ENCODE measurements at regions not wholly inside any gene's neighbourhood (a gene's known extent, or its start where the extent isn't known, plus 50 kb on each side); places are given as distances from the start of the nearest gene placed in this dataset.

- Histone ChIP-seq H3K27ac (no peak overlapping the region), H3K36me3 (no peaks in the 10 kb centered on the region), H3K4me3 (no peak overlapping the region), H3K4me1 (ENCODE audit: control insufficient read depth in 1 of 2, low read depth in 2 of 2) (no peaks in the 10 kb centered on the region), H3K9me3 (no peaks in the 10 kb centered on the region), H3K27me3 (replicated peaks; ENCODE audit: insufficient read depth) (no peaks in the 10 kb centered on the region)
- ATAC-seq (ENCODE audit: insufficient number of reproducible peaks, low FRiP score, low read depth): no peak
- TF ChIP-seq CTCF (IDR thresholded peaks at IDR 0.05): no peak
- no peak for DNase-seq (ENCODE audit: low spot score)
Measured at GRCh38 chr1:209276321-209276720, 307.2 kb upstream of the CAMK1G start.

GRCh38 chr1:209277662-209278061 lies 305.9 kb upstream of the CAMK1G start:
- TF ChIP-seq CTCF (IDR thresholded peaks at IDR 0.05): no peak
- Histone ChIP-seq H3K27me3 (replicated peaks; ENCODE audit: insufficient read depth) (no peaks in the 10 kb centered on the region), H3K27ac (no peak overlapping the region), H3K9me3 (no peaks in the 10 kb centered on the region), H3K4me1 (ENCODE audit: control insufficient read depth in 1 of 2, low read depth in 2 of 2) (no peaks in the 10 kb centered on the region), H3K36me3 (no peaks in the 10 kb centered on the region), H3K4me3 (no peak overlapping the region)
- ATAC-seq (ENCODE audit: insufficient number of reproducible peaks, low FRiP score, low read depth) (no peak), DNase-seq (ENCODE audit: low spot score) (no peak)

DNA sequence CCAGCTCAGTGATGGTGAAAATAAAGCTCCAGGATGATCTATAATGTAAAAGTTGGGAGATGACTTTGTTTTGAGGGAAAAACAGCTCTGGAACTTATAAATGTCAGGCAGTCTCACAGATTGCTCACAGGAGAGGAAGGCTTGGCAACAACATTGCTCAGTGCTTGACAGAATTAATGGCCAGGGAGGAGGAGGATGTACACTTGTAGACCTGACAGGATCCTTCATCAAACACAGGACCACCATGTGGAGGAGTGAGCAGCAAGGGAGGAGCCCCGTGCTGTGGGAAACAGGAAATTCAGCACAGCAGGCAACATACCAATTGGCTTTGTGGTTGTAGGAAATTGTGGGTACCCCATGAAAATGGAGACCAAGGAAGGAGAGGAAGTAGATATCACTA lies 291.8 kb upstream of the CAMK1G start:
- no peaks in the 10 kb centered on the region for H3K9me3 ChIP-seq
- H3K4me1 ChIP-seq (ENCODE audit: control insufficient read depth in 1 of 2, low read depth in 2 of 2): no peaks in the 10 kb centered on the region
- DNase-seq (ENCODE audit: low spot score): no peak
- ATAC-seq (ENCODE audit: insufficient number of reproducible peaks, low FRiP score, low read depth): no peak
- no peaks in the 10 kb centered on the region for H3K27me3 ChIP-seq (replicated peaks; ENCODE audit: insufficient read depth)
- H3K4me3 ChIP-seq: no peak overlapping the region
- TF ChIP-seq CTCF (IDR thresholded peaks at IDR 0.05): no peak
- H3K27ac ChIP-seq: no peak overlapping the region
- H3K36me3 ChIP-seq: no peaks in the 10 kb centered on the region

GRCh38 chr1:209302779-209303568 lies 280.5 kb upstream of the CAMK1G start:
- no peaks in the 10 kb centered on the region for H3K9me3 ChIP-seq
- no peaks in the 10 kb centered on the region for H3K27me3 ChIP-seq (replicated peaks; ENCODE audit: insufficient read depth)
- no peak overlapping the region for H3K4me3 ChIP-seq
- no peak for TF ChIP-seq CTCF (IDR thresholded peaks at IDR 0.05)
- DNase-seq (ENCODE audit: low spot score): no peak
- H3K4me1 ChIP-seq (ENCODE audit: control insufficient read depth in 1 of 2, low read depth in 2 of 2): no peaks in the 10 kb centered on the region
- no peaks in the 10 kb centered on the region for H3K36me3 ChIP-seq
- no peak overlapping the region for H3K27ac ChIP-seq
- ATAC-seq (ENCODE audit: insufficient number of reproducible peaks, low FRiP score, low read depth): no peak

GRCh38 chr1:209304166-209304565 lies 279.3 kb upstream of the CAMK1G start:
- Histone ChIP-seq H3K9me3 (no peaks in the 10 kb centered on the region), H3K4me3 (no peak overlapping the region), H3K27ac (no peak overlapping the region), H3K4me1 (ENCODE audit: control insufficient read depth in 1 of 2, low read depth in 2 of 2) (no peaks in the 10 kb centered on the region), H3K27me3 (replicated peaks; ENCODE audit: insufficient read depth) (no peaks in the 10 kb centered on the region), H3K36me3 (no peaks in the 10 kb centered on the region)
- no peak for ATAC-seq (ENCODE audit: insufficient number of reproducible peaks, low FRiP score, low read depth)
- no peak for TF ChIP-seq CTCF (IDR thresholded peaks at IDR 0.05)
- DNase-seq (ENCODE audit: low spot score): no peak

Measured in thoracic aorta (tissue), 2 donors.